ENCODE measurements at regions not wholly inside any gene's neighbourhood (a gene's known extent, or its start where the extent isn't known, plus 50 kb on each side); places are given as distances from the start of the nearest gene placed in this dataset.

DNA sequence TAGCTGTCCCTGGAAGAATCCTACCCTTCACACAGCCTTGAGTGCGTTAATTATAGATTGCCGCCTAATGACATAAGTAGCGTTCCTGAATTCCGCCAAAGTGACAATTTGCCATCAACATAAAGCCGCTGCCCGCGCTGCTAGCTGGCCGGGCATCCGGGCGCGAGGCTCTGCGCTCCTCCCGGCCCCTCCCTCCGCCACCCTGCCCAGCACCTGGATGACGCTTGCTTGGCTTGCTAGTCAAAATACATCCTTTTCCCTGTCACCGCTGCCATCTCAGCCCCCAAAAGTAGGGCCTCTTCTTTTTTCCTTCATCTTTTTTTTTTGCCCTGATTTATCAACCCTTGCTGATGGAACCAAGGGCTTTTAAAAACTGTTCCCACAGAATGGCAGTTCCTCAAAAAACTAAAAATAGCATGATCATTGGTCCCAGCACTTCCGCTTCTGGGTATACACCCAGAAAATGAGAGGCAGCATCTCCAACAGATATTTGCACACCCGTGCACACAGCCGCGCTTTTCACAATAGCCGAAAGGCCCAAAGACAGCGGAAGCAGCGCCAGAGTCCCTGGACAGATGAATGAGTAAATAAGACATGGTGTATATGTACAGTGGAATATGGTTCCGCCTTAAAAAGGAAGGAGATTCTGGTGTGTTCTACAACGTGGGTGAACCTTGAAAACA is 235.2 kb downstream of the BCL11B start:
- TF ChIP-seq, protein P1, sequence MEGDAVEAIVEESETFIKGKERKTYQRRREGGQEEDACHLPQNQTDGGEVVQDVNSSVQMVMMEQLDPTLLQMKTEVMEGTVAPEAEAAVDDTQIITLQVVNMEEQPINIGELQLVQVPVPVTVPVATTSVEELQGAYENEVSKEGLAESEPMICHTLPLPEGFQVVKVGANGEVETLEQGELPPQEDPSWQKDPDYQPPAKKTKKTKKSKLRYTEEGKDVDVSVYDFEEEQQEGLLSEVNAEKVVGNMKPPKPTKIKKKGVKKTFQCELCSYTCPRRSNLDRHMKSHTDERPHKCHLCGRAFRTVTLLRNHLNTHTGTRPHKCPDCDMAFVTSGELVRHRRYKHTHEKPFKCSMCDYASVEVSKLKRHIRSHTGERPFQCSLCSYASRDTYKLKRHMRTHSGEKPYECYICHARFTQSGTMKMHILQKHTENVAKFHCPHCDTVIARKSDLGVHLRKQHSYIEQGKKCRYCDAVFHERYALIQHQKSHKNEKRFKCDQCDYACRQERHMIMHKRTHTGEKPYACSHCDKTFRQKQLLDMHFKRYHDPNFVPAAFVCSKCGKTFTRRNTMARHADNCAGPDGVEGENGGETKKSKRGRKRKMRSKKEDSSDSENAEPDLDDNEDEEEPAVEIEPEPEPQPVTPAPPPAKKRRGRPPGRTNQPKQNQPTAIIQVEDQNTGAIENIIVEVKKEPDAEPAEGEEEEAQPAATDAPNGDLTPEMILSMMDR (IDR thresholded peaks at IDR 0.05; ENCODE audit: insufficient read depth, low read length): no peak
- TF ChIP-seq POLR2AphosphoS5 (IDR thresholded peaks at IDR 0.05; ENCODE audit: low read depth): peak; percentile 51; the same call in 1 of the 2 replicates
